ENCODE measurements at regions not wholly inside any gene's neighbourhood (a gene's known extent, or its start where the extent isn't known, plus 50 kb on each side); places are given as distances from the start of the nearest gene placed in this dataset.

GRCh38 chr15:37767841-37768455, 166.5 kb upstream of the TMCO5A start:
- DNase-seq (ENCODE audit: unreplicated experiment), result no peak
- CTCF ChIA-PET, result interaction anchor here (0.7 kb wide), 1 partner anchor 885 kb away, joined by 3 read pairs; no protein-coding TSS in a partner anchor

GRCh38 chr15:37771465-37771864, 163.0 kb upstream of the TMCO5A start:
- Mint-ChIP-seq H3K4me3 (ENCODE audit: unreplicated experiment) (no peak overlapping the region), H3K27ac (ENCODE audit: low read depth, unreplicated experiment) (no peak overlapping the region), H3K4me1 (ENCODE audit: insufficient read depth, unreplicated experiment) (no peaks in the 10 kb centered on the region), H3K9me3 (ENCODE audit: unreplicated experiment) (no peaks in the 10 kb centered on the region), H3K27me3 (ENCODE audit: insufficient read depth, unreplicated experiment) (peaks cover 11% of the 10 kb centered on the region), H3K36me3 (ENCODE audit: insufficient read depth, unreplicated experiment) (no peaks in the 10 kb centered on the region)
- intact Hi-C loops (cut with micrococcal nuclease), result no loop called here
- TF ChIP-seq CTCF (IDR thresholded peaks at IDR 0.05; ENCODE audit: unreplicated experiment), result no peak
- peak; percentile 48 for DNase-seq (ENCODE audit: unreplicated experiment)
- no TSS peak for BruUV-seq (replicated peaks)
- POLR2A ChIA-PET, result no interaction called here
- CTCF ChIA-PET, result interaction anchor here (0.8 to 1.0 kb wide), 2 partner anchors 9 to 887 kb away, joined by 4 to 5 read pairs; no protein-coding TSS in a partner anchor

More at GRCh38 chr15:37767841-37768455, 166.5 kb upstream of the TMCO5A start:
- TF ChIP-seq CTCF (IDR thresholded peaks at IDR 0.05; ENCODE audit: unreplicated experiment), result no peak
- peaks cover 11% of the 10 kb centered on the region for H3K27me3 Mint-ChIP-seq (ENCODE audit: insufficient read depth, unreplicated experiment)
- intact Hi-C loops (cut with micrococcal nuclease), result no loop called here
- H3K4me1 Mint-ChIP-seq (ENCODE audit: insufficient read depth, unreplicated experiment), result no peaks in the 10 kb centered on the region
- no TSS peak for BruUV-seq (replicated peaks)
- H3K36me3 Mint-ChIP-seq (ENCODE audit: insufficient read depth, unreplicated experiment), result no peaks in the 10 kb centered on the region
- no peaks in the 10 kb centered on the region for H3K9me3 Mint-ChIP-seq (ENCODE audit: unreplicated experiment)
- H3K27ac Mint-ChIP-seq (ENCODE audit: low read depth, unreplicated experiment), result no peak overlapping the region
- H3K4me3 Mint-ChIP-seq (ENCODE audit: unreplicated experiment), result no peak overlapping the region
- POLR2A ChIA-PET, result no interaction called here

GRCh38 chr15:37773111-37773860, 161.2 kb upstream of the TMCO5A start:
- no peak for DNase-seq (ENCODE audit: unreplicated experiment)
- Mint-ChIP-seq H3K36me3 (ENCODE audit: insufficient read depth, unreplicated experiment) (no peaks in the 10 kb centered on the region), H3K27me3 (ENCODE audit: insufficient read depth, unreplicated experiment) (peaks cover 3% of the 10 kb centered on the region), H3K4me1 (ENCODE audit: insufficient read depth, unreplicated experiment) (no peaks in the 10 kb centered on the region), H3K27ac (ENCODE audit: low read depth, unreplicated experiment) (no peak overlapping the region), H3K4me3 (ENCODE audit: unreplicated experiment) (no peak overlapping the region), H3K9me3 (ENCODE audit: unreplicated experiment) (no peaks in the 10 kb centered on the region)
- BruUV-seq (replicated peaks), result no TSS peak
- POLR2A ChIA-PET, result no interaction called here
- CTCF ChIA-PET, result no interaction called here
- no peak for TF ChIP-seq CTCF (IDR thresholded peaks at IDR 0.05; ENCODE audit: unreplicated experiment)
- intact Hi-C loops (cut with micrococcal nuclease), result no loop called here

- DNase-seq (ENCODE audit: unreplicated experiment), result no peak
- no TSS peak for BruUV-seq (replicated peaks)
- intact Hi-C loops (cut with micrococcal nuclease), result no loop called here
- Mint-ChIP-seq H3K27ac (ENCODE audit: low read depth, unreplicated experiment) (no peak overlapping the region), H3K36me3 (ENCODE audit: insufficient read depth, unreplicated experiment) (no peaks in the 10 kb centered on the region), H3K4me1 (ENCODE audit: insufficient read depth, unreplicated experiment) (no peaks in the 10 kb centered on the region), H3K9me3 (ENCODE audit: unreplicated experiment) (no peaks in the 10 kb centered on the region), H3K4me3 (ENCODE audit: unreplicated experiment) (no peak overlapping the region), H3K27me3 (ENCODE audit: insufficient read depth, unreplicated experiment) (no peaks in the 10 kb centered on the region)
- POLR2A ChIA-PET, result no interaction called here
- CTCF ChIA-PET, result no interaction called here
- TF ChIP-seq CTCF (IDR thresholded peaks at IDR 0.05; ENCODE audit: unreplicated experiment), result no peak
These were observed 159.5 kb upstream of the TMCO5A start for GRCh38 chr15:37774961-37775360.
